Ammon's horn (tissue), 1 donor: ENCODE measurements at regions not wholly inside any gene's neighbourhood (a gene's known extent, or its start where the extent isn't known, plus 50 kb on each side); places are given as distances from the start of the nearest gene placed in this dataset.
"Not testable (repeated sequence)": the region's sequence is repeated elsewhere in the genome, so short reads cannot be mapped to it uniquely, and the experiment has no call there.

Source experiments
- DNase-seq: peaks from one replicate; pipeline ENCODE4 v3.0.0-alpha.2; 2016; ENCODE audit warnings: low spot score

DNA sequence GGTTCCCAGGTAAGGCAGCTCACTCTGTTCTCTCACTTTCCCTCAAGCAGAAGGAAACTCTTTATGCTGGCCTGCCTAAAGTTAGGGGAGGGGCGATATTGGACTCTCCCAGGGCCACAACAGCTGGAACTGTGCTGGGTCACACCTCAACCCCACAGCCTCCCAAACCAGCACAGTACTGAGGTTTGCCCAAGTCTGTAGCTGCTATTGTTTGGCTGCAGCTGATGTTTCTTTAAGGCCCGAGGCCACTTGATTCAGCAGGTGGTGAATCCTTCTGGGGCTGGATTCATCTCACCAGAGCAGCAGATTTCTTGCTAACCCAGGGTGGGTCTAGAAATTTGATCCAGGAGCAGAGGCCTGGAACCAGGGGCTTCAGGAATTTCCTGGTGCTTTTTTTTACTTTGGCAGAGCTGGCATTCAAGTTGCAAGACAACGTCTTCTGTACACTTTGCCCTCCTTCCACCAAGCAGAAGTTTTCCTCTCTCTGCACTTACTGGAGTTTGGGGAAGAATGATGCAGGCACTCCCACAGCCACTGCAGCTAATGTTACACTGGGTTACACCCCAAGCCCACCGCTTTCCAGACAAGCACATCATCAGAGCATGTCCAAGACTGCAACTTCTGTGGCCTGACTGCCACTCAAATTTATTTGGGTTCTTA is 544.7 kb upstream of the NDST4 start:
- DNase-seq: no peak

DNA sequence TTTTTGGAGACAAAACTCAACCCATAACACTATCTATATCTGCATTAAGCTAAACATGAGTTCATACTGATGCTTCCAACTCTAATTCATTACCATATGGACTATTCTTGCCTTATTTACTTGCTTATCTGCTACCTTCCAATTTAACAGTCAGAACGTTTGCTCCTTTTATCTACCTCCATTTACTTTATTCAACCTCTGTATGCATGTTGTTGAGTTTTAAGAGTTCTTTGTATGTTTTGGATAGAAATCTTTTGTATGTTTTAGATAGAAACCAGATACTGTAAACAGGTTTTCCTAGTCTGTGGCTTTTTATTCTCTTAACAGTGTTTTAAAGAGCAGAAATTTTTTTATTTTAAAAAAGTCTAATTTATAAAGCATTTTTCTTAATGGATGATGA is 542.2 kb upstream of the NDST4 start:
- no peak for DNase-seq

DNA sequence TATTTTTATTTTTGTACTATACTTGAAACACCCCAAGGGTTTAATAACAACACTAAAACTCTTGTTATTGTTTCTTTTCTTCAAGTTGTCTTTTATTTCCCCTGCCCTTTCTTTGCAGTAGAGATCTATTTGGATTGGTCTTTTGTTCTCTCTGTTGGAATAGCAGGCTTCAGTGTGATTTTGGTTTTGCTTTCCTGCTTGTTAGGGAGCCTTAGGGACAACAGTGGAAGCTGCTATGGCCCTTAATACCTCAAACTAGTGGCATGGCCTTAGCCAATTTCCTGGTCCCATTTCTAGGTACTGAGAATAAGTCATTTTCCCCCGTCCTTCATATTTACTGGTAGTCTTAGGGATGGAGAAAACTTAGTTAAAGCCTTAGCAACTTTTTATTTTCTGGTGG is 535.4 kb upstream of the NDST4 start:
- DNase-seq: no peak

DNA sequence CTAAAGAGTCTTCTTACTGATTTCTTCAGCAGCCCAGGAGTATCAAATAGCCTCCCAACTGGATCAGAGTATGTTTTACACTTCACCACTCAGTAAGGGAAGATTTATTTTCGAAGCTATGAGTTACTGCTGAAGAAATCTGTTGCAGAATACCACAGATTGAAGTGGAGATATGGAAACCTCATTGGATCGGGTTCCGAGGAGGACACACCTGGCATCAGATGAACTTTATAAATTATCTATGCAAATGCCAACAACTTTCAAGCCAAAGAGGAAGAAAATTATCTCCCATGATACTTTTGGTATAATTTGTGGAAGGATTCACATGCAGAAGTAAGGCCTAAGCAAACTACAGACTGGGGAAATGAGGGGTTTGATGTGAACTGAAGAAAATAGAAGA is 515.9 kb upstream of the NDST4 start:
- no peak for DNase-seq

DNA sequence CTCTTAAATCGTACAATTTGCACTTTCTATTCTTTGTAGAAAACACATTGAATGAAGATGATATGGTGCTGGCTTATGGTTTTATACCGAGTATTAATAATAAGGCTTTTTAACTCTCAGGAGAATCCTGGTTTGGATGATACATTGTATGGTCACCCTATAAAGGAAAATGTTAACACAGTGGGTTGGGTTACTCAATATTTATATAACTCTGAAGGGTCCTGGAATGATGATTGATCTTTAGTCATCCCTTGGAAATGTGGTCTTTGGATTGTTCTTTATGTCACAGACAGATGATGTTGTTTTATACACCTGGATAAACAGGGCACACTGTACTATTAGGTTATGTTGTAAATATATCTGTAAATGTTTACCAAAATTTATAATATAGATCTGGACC is 496.2 kb upstream of the NDST4 start:
- DNase-seq: no peak

DNA sequence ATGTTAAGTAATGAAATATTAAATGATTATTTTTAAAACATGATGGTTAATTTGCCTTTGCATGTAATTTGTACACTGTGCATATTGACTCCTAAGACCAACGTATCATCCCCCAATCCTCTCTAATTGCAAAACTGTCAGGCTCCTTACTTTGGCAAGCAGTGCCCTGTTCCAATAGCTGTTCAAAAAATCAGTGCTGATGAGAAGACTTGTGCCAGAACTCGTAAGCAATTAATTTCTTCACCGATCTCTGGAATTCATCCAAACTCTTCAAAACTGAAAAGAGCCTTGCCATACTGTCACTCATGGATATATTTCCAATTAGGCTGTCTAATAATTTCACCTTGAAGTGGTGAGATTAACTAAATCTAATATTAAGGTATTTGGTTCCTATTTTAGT is 493.9 kb upstream of the NDST4 start:
- DNase-seq: no peak

DNA sequence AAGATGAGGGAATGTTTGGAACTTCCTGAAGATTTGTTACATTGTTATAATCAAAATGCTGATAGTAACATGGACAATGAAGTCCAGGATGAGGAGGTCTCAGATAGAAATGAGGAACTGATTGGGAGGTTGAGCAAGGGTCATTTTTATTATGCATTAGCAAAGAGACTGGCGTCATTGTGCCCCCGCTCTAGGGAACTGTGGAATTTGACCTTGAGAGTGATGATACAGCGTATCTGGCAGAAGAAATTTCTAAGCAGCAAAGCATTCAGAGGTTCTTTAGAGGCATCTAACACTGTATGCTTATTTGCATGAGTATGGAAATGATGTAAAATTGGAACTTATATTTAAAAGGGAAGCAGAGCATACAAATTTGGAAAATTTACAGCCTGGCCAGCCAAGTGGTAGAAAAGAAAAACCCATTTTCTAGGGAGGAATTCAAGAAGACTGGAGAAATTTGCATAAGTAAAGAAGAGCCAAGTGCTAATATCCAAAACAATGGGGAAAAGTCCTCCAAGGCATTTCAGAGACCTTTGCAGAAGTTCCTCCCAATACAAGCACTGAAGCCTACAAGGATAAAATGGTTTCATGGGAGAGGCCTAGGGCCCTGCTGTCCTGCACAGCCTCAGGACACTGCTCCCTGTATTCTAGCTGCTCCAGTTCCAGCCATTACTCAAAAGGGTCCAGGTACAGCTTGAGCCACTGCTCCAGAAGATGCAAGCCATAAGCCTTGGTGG is 483.0 kb upstream of the NDST4 start:
- DNase-seq: no peak

DNA sequence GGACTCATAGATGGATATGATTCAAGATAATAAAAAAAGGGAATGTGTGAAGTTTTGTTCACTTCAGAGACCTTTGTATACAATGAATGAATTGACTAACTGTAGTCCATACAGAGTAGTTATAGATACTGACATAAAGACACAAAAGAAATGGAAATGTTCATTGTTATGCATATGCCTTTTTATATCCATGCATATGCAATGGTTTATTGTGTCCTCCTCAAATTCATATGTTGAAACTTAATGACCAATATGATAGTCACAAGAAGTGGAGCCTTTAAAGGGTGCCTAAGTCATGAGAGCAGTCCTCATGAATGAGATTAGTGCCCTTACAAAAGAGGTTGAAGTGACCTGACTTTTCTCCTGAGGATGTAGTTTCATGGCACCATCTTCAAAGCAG is 467.5 kb upstream of the NDST4 start:
- DNase-seq: no peak

DNA sequence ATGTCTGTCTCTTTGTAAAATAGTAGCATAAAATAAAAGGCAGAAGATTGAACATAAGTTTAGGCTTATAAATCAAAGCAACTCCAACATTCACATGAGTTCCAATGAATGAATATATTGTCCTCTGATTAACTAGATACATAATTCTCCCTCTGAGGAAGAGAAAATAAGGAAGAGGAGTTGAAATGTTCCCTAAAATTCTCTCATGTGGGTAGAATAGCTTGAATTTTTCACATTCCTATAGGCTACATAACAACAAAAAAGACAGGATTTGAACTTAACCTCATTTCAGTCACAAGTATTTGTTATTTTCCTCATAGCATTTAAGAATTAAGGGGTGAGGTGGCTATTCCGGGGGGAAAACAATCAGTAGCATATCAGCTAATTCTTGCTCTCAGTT is 462.4 kb upstream of the NDST4 start:
- DNase-seq: no peak

DNA sequence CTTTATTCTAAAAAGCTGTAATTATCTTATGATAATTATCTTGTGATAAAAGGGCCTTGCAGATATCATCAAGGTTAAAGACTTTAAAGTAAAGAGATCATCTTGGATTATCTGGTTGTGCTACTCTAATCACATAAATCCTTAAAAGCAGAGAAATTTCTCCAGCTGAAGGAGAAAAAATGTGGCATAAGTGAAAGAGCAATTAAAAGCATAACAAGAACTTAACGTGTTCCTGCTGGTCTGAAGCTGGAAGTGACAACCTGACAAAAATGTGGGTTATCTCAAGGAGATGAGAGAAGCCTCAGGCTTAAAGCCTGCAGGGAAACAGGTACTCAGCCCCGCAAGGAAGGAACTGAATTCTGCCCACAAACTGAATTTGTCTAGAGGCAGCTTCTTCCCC is 449.1 kb upstream of the NDST4 start:
- no peak for DNase-seq

DNA sequence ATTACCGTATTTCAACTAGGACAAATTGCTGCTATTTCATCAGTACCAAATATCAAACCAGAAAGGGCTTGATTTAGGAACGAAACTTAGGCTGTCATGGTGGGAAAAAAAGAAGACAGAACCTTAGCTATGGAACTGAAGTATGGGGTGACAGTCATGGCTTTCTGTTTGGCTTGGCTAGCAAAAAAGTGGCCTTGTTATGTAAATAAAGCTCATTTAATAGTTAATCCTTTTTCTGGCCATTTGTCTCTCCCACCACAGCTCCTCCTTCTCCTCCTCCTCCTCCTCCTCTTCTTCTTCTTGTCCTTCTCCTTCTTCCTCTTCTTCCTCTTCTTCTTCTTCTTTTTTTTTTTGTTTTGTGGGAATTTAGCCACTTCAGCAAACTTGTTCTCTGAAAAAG is 434.7 kb upstream of the NDST4 start:
- DNase-seq: no peak

DNA sequence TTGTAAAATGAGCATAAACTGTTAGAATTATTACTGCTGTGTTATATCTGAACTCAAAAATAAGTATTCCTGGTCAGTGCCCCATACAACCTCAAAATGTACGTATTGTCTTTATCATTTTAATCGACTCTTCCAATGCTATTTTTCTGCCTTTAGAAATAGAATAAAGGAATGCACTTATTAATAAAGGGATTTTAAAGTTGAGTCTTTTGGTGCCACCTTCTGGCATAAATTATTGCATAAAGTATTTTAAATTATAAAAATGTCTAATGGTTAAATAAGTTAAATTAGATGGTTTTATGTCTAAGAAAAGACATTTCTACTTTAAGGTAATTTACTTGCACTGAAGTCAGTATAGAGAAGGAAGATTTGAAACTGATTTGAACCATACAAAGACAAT is 424.0 kb upstream of the NDST4 start:
- no peak for DNase-seq

DNA sequence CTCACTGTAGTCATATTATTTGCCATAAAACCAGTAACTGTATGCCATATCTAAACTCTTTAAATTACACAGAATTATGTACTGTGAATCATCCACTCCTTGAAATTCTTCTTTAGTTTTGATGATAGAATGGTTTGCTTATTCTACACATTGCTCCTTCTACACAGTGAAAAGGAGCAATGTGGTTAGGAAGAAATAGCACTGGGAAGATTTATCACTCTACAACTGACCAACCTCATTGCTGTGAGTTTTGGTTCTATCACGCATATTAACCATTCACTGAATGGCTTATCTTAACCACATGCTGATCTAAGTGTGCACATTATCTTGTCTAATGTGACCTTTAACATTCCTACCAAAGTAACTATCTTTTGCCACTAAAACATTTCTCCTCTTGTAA is 415.7 kb upstream of the NDST4 start:
- no peak for DNase-seq

DNA sequence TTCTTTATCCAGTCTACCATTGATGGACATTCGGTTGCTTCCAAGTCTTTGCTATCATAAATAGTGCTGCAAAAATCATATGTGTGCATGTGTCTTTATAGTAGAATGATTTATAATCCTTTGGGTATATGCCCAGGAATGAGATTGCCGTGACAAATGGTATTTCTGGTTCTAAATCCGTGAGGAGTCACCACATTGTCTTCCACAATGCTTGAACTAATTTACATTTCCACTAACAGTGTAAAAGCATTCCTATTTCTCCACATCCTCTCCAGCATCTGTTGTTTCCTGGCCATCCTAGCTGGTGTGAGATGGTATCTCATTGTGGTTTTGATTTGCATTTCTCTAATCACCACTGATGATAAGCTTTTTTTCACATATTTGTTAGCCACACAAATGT is 406.1 kb upstream of the NDST4 start:
- DNase-seq: not testable (repeated sequence)

DNA sequence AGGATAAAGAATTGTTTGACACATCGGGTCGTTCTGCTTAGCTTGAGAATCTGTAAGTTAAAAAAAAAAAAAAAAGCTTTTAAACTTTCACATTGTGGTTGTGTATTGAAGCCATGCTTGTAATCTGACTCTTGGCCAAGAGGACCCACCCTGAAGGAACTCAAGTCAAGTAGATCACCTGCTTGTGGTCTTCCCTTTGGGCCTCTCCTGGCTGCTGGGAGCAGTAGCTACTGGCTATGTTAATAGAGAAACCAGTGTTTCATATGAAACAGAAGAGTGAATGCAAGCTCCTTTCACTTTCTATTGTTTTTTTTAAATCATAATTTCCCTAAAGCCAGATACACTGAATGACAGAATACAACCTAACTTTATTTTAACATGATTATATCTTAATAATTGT is 402.4 kb upstream of the NDST4 start:
- DNase-seq: no peak

DNA sequence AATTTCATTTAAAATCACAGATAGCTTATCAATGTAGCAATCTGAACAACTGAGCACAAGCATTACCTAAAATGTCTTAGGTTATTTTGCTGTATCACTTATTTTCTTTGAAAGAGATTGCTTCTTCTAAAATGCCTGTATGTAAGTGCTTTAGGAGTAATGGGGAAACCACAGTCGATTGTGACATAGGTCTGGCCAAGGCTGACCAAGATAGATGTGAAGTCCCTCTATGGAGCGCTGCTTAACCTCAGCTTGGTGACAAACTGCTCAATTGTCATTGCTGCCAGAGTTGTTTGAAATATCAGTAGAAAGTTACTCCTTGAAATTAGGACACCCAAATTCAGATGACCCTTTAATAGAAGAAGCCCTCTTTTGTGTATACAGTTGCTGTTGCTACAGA is 401.9 kb upstream of the NDST4 start:
- no peak for DNase-seq

DNA sequence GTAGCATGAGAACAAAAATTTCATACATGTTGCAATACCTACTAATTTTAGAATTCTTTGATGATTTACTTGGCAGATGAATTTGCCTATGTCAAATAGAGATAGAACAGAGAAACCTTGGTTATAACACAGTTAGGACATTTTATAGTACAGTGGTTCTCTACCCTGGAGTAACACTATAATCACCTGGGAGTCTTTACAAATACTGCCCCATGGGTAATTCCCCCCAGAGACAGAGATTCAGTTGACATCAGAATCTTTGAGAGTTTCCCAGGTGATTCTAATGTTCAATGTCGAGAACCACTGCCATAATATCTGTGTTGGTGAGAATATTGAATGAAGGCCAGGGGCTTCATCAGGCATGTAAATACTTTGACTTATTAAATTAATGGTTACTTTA is 401.3 kb upstream of the NDST4 start:
- DNase-seq: no peak

DNA sequence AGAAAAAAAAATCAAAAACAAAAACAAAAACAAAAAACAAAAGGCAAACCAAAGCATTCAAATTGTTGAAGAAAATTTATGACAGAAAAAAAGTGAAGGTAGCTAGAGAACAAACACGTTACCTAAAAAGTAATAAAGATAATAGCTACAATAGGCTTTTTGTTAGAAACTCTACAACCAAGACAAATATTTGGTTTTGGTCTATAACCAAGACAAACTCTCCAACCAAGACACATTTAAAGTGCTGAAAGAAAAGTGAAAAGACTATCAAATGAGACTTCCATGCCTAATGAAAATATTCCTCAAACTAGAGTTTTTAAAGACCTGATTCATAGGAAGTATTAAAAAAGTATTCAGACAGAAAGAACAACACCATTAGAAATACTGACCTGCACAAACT is 391.9 kb upstream of the NDST4 start:
- no peak for DNase-seq

DNA sequence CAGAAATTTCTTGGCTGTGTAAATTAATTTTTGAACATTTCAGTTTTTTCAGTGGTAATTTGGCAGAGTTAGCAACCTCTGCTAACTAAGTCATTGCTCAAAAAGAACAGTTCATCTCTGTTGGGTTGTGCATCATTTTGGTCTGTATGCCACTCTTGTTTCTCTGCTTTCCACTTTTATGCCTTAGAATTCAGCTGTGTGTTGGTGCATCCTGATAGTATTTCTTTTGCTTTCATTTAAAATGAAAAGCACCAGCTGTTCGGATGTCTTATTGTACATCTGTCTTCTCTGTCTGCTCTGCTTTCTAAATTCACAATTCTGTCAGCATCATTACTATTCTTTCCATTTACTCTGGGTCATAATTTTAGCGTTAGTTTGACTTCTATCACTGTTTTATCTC is 388.2 kb upstream of the NDST4 start:
- no peak for DNase-seq

DNA sequence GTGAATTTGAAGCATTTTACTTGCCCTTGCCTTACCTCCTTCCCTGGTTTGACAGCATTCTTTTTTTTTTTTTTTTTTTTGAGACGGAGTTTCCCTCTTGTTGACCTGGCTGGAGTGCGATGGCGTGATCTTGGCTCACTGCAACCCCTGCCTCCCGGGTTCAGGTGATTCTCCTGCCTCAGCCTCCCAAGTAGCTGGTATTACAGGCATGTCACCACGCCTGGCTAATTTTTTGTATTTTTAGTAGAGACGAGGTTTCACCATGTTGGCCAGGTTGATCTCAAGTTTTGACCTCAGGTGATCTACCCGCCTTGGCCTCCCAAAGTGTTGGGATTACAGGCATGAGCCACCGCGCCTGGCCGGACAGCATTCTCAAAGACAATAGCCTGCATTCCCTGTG is 380.4 kb upstream of the NDST4 start:
- DNase-seq: not testable (repeated sequence)

DNA sequence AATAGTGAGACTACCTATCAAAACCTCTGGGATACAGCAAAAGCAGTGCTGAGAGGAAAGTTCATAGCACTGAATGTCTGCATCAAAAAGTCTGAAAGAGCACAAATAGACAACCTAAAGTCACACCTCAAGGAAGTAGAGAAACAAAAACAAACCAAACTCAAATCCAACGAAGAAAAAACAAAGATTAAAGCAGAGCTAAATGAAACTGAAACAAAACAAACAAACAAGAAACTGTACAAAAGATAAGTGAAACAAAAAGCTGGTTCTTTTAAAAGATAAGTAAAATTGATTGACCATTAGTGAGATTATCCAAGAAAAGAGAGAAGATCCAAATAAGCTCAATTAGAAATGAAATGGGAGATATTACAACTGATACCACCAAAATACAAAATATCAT is 378.3 kb upstream of the NDST4 start:
- no peak for DNase-seq

DNA sequence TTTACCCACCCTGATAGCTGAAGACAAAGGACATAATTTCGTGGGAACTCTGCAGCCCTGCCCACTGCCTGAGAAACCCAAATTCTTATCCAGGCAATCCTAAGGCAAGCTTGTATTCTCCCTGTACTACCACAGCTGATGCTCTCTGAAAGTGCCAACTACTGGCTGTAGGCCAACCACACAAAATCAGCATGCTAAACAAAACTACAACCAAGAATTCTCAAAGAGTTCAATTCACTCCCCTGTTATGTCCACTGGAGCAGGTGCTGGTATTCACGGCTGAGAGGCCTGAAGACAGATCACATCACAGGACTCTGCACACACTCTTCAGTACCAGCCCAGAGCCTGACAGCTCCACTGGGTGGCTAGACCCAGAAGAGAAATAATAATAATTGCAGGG is 375.9 kb upstream of the NDST4 start:
- no peak for DNase-seq

DNA sequence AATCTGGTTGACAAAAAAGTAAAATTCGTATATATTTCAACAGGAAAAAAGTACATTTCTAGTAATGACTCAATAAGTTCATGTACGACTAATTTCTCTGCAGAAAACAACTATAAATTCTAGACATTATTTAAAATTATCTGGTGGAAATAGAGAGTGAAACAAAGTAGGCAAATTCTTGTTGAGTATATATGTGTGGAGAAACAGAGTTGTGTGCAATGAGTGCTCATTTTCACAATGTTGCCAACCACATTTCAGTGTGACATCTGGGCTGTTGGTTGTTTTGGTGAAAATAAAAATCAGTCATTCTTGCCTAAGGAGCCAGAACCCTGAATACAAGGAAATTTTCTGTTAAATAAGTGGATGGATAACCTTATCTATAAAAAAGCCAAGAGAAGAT is 372.0 kb upstream of the NDST4 start:
- DNase-seq: no peak

DNA sequence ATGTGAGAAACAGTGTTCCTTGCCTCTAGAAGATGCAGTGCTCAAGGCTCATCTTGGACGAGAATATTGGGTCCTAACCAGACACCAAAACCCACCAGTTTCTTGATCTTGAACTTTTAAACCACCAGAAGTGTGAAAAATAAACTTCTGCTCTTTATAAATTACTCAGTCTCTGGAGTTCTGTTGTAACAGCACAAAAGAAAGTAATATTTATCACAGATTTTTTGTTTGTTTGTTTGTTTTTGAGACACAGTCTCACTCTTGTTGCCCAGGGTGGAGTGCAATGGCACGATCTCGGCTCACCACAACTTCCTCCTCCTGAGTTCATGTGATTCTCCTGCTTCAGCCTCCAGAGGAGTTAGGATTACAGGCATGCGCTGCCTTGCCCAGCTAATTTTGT is 371.1 kb upstream of the NDST4 start:
- DNase-seq: no peak
